ENCODE measurements at regions not wholly inside any gene's neighbourhood (a gene's known extent, or its start where the extent isn't known, plus 50 kb on each side); places are given as distances from the start of the nearest gene placed in this dataset.
A peak's percentile ranks its signal among the peaks of the same experiment; 100 is the strongest.

GRCh38 chr7:72524037-72524436 lies 111.9 kb upstream of the CALN1 start:
- DNase-seq (ENCODE audit: low read depth in 2 of 3, low spot score in 2 of 3): no peak

- no peak for DNase-seq (ENCODE audit: low read depth in 2 of 3, low spot score in 2 of 3)
Observed at GRCh38 chr7:72504061-72504706, 92.0 kb upstream of the CALN1 start.

- DNase-seq (ENCODE audit: low read depth in 2 of 3, low spot score in 2 of 3): no peak
Observed at GRCh38 chr7:72503644-72504043, 91.5 kb upstream of the CALN1 start.

GRCh38 chr7:72494807-72495206 lies 82.7 kb upstream of the CALN1 start:
- peak in 1 of 3 donors; percentile 9 for DNase-seq (ENCODE audit: low read depth in 2 of 3, low spot score in 2 of 3)

GRCh38 chr7:72493850-72494661 lies 81.9 kb upstream of the CALN1 start:
- peak; percentile 5 to 85 (median 73) for DNase-seq (ENCODE audit: low read depth in 2 of 3, low spot score in 2 of 3)

GRCh38 chr7:72492461-72493065 lies 80.4 kb upstream of the CALN1 start:
- no peak for DNase-seq (ENCODE audit: low read depth in 2 of 3, low spot score in 2 of 3)

GRCh38 chr7:72490301-72490700 lies 78.2 kb upstream of the CALN1 start:
- DNase-seq (ENCODE audit: low read depth in 2 of 3, low spot score in 2 of 3): no peak

GRCh38 chr7:72481934-72482333 lies 69.8 kb upstream of the CALN1 start:
- no peak for DNase-seq (ENCODE audit: low read depth in 2 of 3, low spot score in 2 of 3)

GRCh38 chr7:72476608-72477305 lies 64.6 kb upstream of the CALN1 start:
- no peak for DNase-seq (ENCODE audit: low read depth in 2 of 3, low spot score in 2 of 3)

GRCh38 chr7:72467237-72467636 lies 55.1 kb upstream of the CALN1 start:
- no peak for DNase-seq (ENCODE audit: low read depth in 2 of 3, low spot score in 2 of 3)

- DNase-seq (ENCODE audit: low read depth in 2 of 3, low spot score in 2 of 3): no peak
Observed at GRCh38 chr7:72466797-72467196, 54.7 kb upstream of the CALN1 start.

GRCh38 chr7:72465521-72465920 lies 53.4 kb upstream of the CALN1 start:
- no peak for DNase-seq (ENCODE audit: low read depth in 2 of 3, low spot score in 2 of 3)

- DNase-seq (ENCODE audit: low read depth in 2 of 3, low spot score in 2 of 3): no peak
Observed at GRCh38 chr7:72462311-72462710, 50.2 kb upstream of the CALN1 start.
